HEK293 (cell line): ENCODE measurements at regions not wholly inside any gene's neighbourhood (a gene's known extent, or its start where the extent isn't known, plus 50 kb on each side); places are given as distances from the start of the nearest gene placed in this dataset.
"Not testable (repeated sequence)": the region's sequence is repeated elsewhere in the genome, so short reads cannot be mapped to it uniquely, and the experiment has no call there.

Source experiments
- PBX3 ChIP-seq: sonication (generic); formaldehyde crosslinking; IDR thresholded peaks from 2 replicates; pipeline ENCODE4 v1.8.1; 2022; ENCODE audit warnings: mild to moderate bottlenecking, moderate library complexity, missing genetic modification reagents
- PRDM1 ChIP-seq: fragments of 450-650 bp; formaldehyde crosslinking; IDR thresholded peaks from 2 replicates; pipeline ENCODE4; 2016; ENCODE audit warnings: missing biosample characterization, missing genetic modification characterization
- YY2 ChIP-seq: fragments of 450-650 bp; formaldehyde crosslinking; IDR thresholded peaks from 2 replicates; pipeline ENCODE4 v1.5.1; 2016; ENCODE audit warnings: missing biosample characterization, missing genetic modification characterization
- ZBTB8A ChIP-seq: fragments of 450-650 bp; formaldehyde crosslinking; IDR thresholded peaks from 2 replicates; pipeline ENCODE4 v1.5.1; 2016; ENCODE audit warnings: missing biosample characterization, missing genetic modification characterization
- ZIC2 ChIP-seq: fragments of 450-650 bp; formaldehyde crosslinking; IDR thresholded peaks from 2 replicates; pipeline ENCODE4 v1.5.1; 2016; ENCODE audit warnings: missing biosample characterization, missing genetic modification characterization
- ZNF133 ChIP-seq: fragments of 450-650 bp; formaldehyde crosslinking; IDR thresholded peaks from 2 replicates; pipeline ENCODE4 v1.5.1; 2016; ENCODE audit warnings: missing biosample characterization, missing genetic modification characterization
- ZNF16 ChIP-seq: fragments of 450-650 bp; formaldehyde crosslinking; IDR thresholded peaks from 2 replicates; pipeline ENCODE4 v1.5.1; 2016; ENCODE audit warnings: low read depth, missing biosample characterization, missing genetic modification characterization
- ZNF274 ChIP-seq, 2 experiments: fragments of 200-500 bp in 1 of 2; fragments of 450-650 bp in 1 of 2; sonication (Bioruptor generic) in 1 of 2; formaldehyde crosslinking in 1 of 2; IDR thresholded peaks; 2 replicates each; pipeline versions ENCODE4 v1.5.1 to v1.6.1; 2014 to 2016; ENCODE audit warnings: borderline replicate concordance in 1 of 2, inconsistent platforms in 1 of 2, low read length in 1 of 2, missing biosample characterization in 1 of 2, missing genetic modification characterization in 1 of 2
- ZNF350 ChIP-seq: fragments of 450-650 bp; formaldehyde crosslinking; IDR thresholded peaks from 2 replicates; pipeline ENCODE4 v1.5.0; 2017; ENCODE audit warnings: missing biosample characterization, mild to moderate bottlenecking, missing genetic modification characterization
- ZNF529 ChIP-seq: fragments of 450-650 bp; formaldehyde crosslinking; IDR thresholded peaks from 2 replicates; pipeline ENCODE4 v1.5.1; 2017; ENCODE audit warnings: missing genetic modification characterization, missing biosample characterization; ENCODE audit not compliant: insufficient replicate concordance
- TF ChIP-seq, protein P1 (sequence below): fragments of 450-650 bp; IDR thresholded peaks from 2 replicates; pipeline ENCODE4 v1.5.1; 2018; ENCODE audit warnings: missing biosample characterization, missing genetic modification characterization
- TF ChIP-seq, protein P2 (sequence below): fragments of 450-650 bp; formaldehyde crosslinking; IDR thresholded peaks from 2 replicates; pipeline ENCODE4 v1.5.1; 2016; ENCODE audit warnings: missing biosample characterization, missing genetic modification characterization
- TF ChIP-seq, protein P3 (sequence below): fragments of 450-650 bp; formaldehyde crosslinking; IDR thresholded peaks from 2 replicates; pipeline ENCODE4 v1.5.1; 2016; ENCODE audit warnings: missing biosample characterization, missing genetic modification characterization
- TF ChIP-seq, protein P4 (sequence below): fragments of 450-650 bp; formaldehyde crosslinking; IDR thresholded peaks from 2 replicates; pipeline ENCODE4 v1.5.1; 2016; ENCODE audit warnings: missing biosample characterization, missing genetic modification characterization

DNA sequence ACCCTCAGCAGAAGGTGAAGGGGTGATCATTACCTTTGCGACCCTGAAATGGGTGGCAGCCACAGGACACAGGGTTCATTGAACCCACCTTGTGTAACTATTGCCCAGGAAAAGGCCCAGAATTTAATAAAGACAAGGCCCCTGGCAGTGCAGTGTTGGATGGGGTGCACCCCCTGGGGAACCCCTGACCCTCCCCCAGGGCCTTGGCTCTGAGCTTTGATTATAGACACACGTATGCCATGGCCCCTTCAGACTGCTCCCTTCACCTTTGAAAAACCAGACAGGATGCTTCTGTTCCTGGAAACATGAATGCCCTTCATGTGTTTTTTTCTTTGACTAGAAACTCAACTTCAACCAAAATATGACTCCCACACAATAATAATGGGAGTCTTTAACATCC, 93.1 kb downstream of the POTEH start:
- not testable (repeated sequence) for TF ChIP-seq ZNF529; PBX3 (CRISPR knock-in tag); ZNF16; ZNF274 (IDR thresholded peaks at IDR 0.05; ENCODE audit: low read length); ZNF274 (tag by site-specific recombination; IDR thresholded peaks at IDR 0.05; ENCODE audit: borderline replicate concordance); PRDM1; ZNF350; ZBTB8A (tag by site-specific recombination); ZIC2 (tag by site-specific recombination); ZNF133; YY2 (tag by site-specific recombination)
- TF ChIP-seq, protein P1, sequence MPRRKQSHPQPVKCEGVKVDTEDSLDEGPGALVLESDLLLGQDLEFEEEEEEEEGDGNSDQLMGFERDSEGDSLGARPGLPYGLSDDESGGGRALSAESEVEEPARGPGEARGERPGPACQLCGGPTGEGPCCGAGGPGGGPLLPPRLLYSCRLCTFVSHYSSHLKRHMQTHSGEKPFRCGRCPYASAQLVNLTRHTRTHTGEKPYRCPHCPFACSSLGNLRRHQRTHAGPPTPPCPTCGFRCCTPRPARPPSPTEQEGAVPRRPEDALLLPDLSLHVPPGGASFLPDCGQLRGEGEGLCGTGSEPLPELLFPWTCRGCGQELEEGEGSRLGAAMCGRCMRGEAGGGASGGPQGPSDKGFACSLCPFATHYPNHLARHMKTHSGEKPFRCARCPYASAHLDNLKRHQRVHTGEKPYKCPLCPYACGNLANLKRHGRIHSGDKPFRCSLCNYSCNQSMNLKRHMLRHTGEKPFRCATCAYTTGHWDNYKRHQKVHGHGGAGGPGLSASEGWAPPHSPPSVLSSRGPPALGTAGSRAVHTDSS (tag by site-specific recombination) = not testable (repeated sequence)
- TF ChIP-seq, protein P2, sequence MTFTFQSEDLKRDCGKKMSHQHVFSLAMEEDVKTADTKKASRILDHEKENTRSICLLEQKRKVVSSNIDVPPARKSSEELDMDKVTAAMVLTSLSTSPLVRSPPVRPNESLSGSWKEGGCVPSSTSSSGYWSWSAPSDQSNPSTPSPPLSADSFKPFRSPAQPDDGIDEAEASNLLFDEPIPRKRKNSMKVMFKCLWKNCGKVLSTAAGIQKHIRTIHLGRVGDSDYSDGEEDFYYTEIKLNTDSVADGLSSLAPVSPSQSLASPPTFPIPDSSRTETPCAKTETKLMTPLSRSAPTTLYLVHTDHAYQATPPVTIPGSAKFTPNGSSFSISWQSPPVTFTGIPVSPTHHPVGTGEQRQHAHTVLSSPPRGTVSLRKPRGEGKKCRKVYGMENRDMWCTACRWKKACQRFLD = not testable (repeated sequence)
- TF ChIP-seq, protein P3, sequence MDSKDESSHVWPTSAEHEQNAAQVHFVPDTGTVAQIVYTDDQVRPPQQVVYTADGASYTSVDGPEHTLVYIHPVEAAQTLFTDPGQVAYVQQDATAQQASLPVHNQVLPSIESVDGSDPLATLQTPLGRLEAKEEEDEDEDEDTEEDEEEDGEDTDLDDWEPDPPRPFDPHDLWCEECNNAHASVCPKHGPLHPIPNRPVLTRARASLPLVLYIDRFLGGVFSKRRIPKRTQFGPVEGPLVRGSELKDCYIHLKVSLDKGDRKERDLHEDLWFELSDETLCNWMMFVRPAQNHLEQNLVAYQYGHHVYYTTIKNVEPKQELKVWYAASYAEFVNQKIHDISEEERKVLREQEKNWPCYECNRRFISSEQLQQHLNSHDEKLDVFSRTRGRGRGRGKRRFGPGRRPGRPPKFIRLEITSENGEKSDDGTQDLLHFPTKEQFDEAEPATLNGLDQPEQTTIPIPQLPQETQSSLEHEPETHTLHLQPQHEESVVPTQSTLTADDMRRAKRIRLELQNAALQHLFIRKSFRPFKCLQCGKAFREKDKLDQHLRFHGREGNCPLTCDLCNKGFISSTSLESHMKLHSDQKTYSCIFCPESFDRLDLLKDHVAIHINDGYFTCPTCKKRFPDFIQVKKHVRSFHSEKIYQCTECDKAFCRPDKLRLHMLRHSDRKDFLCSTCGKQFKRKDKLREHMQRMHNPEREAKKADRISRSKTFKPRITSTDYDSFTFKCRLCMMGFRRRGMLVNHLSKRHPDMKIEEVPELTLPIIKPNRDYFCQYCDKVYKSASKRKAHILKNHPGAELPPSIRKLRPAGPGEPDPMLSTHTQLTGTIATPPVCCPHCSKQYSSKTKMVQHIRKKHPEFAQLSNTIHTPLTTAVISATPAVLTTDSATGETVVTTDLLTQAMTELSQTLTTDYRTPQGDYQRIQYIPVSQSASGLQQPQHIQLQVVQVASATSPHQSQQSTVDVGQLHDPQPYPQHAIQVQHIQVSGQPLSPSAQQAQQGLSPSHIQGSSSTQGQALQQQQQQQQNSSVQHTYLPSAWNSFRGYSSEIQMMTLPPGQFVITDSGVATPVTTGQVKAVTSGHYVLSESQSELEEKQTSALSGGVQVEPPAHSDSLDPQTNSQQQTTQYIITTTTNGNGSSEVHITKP (tag by site-specific recombination) = not testable (repeated sequence)
- TF ChIP-seq, protein P4, sequence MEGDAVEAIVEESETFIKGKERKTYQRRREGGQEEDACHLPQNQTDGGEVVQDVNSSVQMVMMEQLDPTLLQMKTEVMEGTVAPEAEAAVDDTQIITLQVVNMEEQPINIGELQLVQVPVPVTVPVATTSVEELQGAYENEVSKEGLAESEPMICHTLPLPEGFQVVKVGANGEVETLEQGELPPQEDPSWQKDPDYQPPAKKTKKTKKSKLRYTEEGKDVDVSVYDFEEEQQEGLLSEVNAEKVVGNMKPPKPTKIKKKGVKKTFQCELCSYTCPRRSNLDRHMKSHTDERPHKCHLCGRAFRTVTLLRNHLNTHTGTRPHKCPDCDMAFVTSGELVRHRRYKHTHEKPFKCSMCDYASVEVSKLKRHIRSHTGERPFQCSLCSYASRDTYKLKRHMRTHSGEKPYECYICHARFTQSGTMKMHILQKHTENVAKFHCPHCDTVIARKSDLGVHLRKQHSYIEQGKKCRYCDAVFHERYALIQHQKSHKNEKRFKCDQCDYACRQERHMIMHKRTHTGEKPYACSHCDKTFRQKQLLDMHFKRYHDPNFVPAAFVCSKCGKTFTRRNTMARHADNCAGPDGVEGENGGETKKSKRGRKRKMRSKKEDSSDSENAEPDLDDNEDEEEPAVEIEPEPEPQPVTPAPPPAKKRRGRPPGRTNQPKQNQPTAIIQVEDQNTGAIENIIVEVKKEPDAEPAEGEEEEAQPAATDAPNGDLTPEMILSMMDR (tag by site-specific recombination) = not testable (repeated sequence)
